Activated B cell treated with CpG ODN at 0.5 μM for 24 hours (primary cell): ENCODE measurements at regions not wholly inside any gene's neighbourhood (a gene's known extent, or its start where the extent isn't known, plus 50 kb on each side); places are given as distances from the start of the nearest gene placed in this dataset.

Experiments
- ATAC-seq: fragments of 200-7000 bp; cut with Tn5 transposase; one replicate; pipeline ENCODE4 v1.10.0; 2021; ENCODE audit warnings: low read depth, mild to moderate bottlenecking, moderate library complexity
- CTCF ChIA-PET: fragments of 350-600 bp; sonication (Branson Sonifier 250); formaldehyde crosslinking; loops from one replicate; lab custom pipeline; 2021; ENCODE audit warnings: antibody characterized with exemption; lab: Charles Lee
- POLR2A ChIA-PET: fragments of 350-600 bp; sonication (Branson Sonifier 250); formaldehyde crosslinking; loops from one replicate; lab custom pipeline; 2021; ENCODE audit warnings: antibody characterized with exemption; lab: Charles Lee
- DNase-seq: peaks from one replicate; pipeline ENCODE4 v3.0.0; 2022
- H3K27ac Mint-ChIP-seq: one replicate; pipeline ENCODE4 v1.8.0; 2020; ENCODE audit warnings: mixed read lengths
- H3K27me3 Mint-ChIP-seq: one replicate; pipeline ENCODE4 v1.8.0; 2021; ENCODE audit warnings: mixed read lengths
- H3K36me3 Mint-ChIP-seq: one replicate; pipeline ENCODE4 v1.8.0; 2021; ENCODE audit warnings: low read depth, mixed read lengths
- H3K4me1 Mint-ChIP-seq: one replicate; pipeline ENCODE4 v1.8.0; 2021; ENCODE audit warnings: mixed read lengths
- H3K4me3 Mint-ChIP-seq: one replicate; pipeline ENCODE4 v1.8.0; 2020; ENCODE audit warnings: mild to moderate bottlenecking, mixed read lengths
- H3K9me3 Mint-ChIP-seq: one replicate; pipeline ENCODE4 v1.8.0; 2020; ENCODE audit warnings: mixed read lengths
- intact Hi-C: fragments of 100-400 bp; cut with micrococcal nuclease; formaldehyde crosslinking; loops from one replicate; pipeline ENCODE4 v1.15.1; 2024
- TF ChIP-seq, protein P1 (sequence below): fragments of 200-600 bp; IDR thresholded peaks from one replicate; pipeline ENCODE4 v1.8.0; 2022; ENCODE audit warnings: antibody characterized with exemption, mild to moderate bottlenecking

DNA sequence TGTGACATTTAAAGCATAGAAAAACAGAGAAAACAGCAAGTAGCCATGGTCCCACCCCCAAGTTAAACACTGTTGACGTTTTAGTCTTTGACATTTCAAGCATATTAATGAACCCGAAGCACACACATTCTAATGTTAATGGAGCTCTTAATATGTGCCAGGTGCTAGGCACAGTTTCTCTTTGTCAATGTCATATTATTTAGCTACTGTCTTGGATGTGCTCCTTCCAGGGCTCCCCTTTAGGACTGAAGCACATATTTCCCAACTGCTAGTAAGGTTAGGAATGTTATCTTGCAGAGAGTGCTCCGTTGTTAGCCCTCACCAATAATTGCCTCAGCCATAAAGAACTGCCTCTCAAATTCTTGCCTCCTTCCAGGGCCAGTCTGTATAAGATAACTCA lies 716.6 kb upstream of the TENM4 start:
- POLR2A ChIA-PET: no interaction called here
- intact Hi-C loops: no loop called here
- ATAC-seq (no peak), DNase-seq (no peak)
- CTCF ChIA-PET: no interaction called here
- no peak overlapping the region for H3K27ac Mint-ChIP-seq
- H3K36me3 Mint-ChIP-seq: no peaks in the 10 kb centered on the region
- TF ChIP-seq, protein P1, sequence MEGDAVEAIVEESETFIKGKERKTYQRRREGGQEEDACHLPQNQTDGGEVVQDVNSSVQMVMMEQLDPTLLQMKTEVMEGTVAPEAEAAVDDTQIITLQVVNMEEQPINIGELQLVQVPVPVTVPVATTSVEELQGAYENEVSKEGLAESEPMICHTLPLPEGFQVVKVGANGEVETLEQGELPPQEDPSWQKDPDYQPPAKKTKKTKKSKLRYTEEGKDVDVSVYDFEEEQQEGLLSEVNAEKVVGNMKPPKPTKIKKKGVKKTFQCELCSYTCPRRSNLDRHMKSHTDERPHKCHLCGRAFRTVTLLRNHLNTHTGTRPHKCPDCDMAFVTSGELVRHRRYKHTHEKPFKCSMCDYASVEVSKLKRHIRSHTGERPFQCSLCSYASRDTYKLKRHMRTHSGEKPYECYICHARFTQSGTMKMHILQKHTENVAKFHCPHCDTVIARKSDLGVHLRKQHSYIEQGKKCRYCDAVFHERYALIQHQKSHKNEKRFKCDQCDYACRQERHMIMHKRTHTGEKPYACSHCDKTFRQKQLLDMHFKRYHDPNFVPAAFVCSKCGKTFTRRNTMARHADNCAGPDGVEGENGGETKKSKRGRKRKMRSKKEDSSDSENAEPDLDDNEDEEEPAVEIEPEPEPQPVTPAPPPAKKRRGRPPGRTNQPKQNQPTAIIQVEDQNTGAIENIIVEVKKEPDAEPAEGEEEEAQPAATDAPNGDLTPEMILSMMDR: no peak
- H3K4me3 Mint-ChIP-seq: no peak overlapping the region
- no peaks in the 10 kb centered on the region for H3K9me3 Mint-ChIP-seq
- no peaks in the 10 kb centered on the region for H3K27me3 Mint-ChIP-seq
- H3K4me1 Mint-ChIP-seq: no peaks in the 10 kb centered on the region

DNA sequence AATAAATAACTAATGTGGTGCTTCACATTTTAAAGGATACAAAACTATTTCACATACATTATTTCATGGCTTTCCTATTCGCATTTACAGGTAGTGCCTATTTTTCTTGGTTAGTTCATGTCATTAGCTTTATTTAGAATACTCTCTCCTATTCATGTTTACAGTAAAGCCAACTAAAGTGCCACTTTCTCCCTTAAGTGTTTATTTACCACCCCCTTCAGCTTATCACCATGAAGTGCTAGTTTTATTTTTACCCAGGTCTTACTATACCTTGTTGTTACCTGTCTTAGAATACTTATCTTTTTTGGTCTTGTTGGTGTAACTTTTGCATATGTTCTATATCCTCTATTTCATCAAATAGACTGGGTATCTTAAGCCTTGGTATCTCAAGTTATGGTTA lies 715.2 kb upstream of the TENM4 start:
- no peaks in the 10 kb centered on the region for H3K4me1 Mint-ChIP-seq
- POLR2A ChIA-PET: no interaction called here
- no peaks in the 10 kb centered on the region for H3K9me3 Mint-ChIP-seq
- no peak overlapping the region for H3K27ac Mint-ChIP-seq
- ATAC-seq: no peak
- H3K27me3 Mint-ChIP-seq: no peaks in the 10 kb centered on the region
- TF ChIP-seq, protein P1: no peak
- CTCF ChIA-PET: no interaction called here
- DNase-seq: no peak
- intact Hi-C loops: no loop called here
- no peak overlapping the region for H3K4me3 Mint-ChIP-seq
- H3K36me3 Mint-ChIP-seq: no peaks in the 10 kb centered on the region

DNA sequence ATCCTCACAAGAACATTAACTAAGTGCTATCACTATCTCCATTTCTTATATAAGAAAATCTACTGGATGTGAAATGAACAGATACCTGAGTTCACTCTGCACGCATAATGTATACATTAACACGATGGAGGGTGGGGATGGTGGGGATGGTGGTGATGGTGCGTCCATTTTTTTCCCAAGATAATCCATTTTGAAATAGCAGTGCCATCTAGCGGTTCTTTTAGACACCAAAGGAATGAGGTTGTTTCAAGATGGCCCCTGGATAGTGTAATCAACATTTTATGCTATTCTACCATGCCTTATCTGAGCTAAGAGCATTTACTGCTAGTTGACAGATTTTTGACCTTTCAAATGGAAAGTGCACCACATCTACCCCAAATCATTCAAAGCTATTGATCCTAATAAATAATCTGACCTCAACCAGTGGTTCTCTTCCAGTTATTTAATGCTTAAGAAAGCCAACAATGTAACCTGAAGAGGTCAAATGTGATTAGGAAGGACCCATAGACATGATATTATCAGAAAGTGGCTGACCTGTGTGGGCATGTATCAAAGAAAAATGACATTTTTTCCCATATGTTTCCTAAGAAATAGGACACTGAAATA lies 714.7 kb upstream of the TENM4 start:
- no peaks in the 10 kb centered on the region for H3K27me3 Mint-ChIP-seq
- no peaks in the 10 kb centered on the region for H3K9me3 Mint-ChIP-seq
- H3K4me3 Mint-ChIP-seq: no peak overlapping the region
- intact Hi-C loops: no loop called here
- no peaks in the 10 kb centered on the region for H3K36me3 Mint-ChIP-seq
- DNase-seq (no peak), ATAC-seq (no peak)
- H3K27ac Mint-ChIP-seq: no peak overlapping the region
- POLR2A ChIA-PET: no interaction called here
- CTCF ChIA-PET: no interaction called here
- H3K4me1 Mint-ChIP-seq: no peaks in the 10 kb centered on the region
- TF ChIP-seq, protein P1: no peak

DNA sequence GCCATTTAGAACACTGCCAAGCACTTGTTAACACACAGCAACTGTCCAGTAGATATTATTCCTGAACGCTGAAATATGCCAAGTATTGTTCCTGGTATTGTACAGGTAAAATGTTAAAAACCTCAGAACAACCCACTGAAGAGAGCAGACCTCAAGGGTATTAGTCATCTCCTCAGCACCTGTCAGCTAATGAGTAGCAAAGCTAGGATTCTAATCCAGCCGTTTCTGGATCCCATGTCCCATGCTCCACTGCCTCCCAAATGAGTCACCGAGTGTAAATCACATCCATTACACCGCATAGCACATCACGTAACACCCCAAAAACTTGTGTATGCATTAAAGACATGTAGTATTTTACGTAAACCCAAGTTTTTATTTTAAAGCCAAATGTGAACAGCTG lies 705.4 kb upstream of the TENM4 start:
- no peaks in the 10 kb centered on the region for H3K4me1 Mint-ChIP-seq
- H3K27me3 Mint-ChIP-seq: no peaks in the 10 kb centered on the region
- DNase-seq (no peak), ATAC-seq (no peak)
- H3K4me3 Mint-ChIP-seq: no peak overlapping the region
- CTCF ChIA-PET: no interaction called here
- POLR2A ChIA-PET: no interaction called here
- no peak overlapping the region for H3K27ac Mint-ChIP-seq
- TF ChIP-seq, protein P1: no peak
- intact Hi-C loops: no loop called here
- H3K36me3 Mint-ChIP-seq: no peaks in the 10 kb centered on the region
- no peaks in the 10 kb centered on the region for H3K9me3 Mint-ChIP-seq

DNA sequence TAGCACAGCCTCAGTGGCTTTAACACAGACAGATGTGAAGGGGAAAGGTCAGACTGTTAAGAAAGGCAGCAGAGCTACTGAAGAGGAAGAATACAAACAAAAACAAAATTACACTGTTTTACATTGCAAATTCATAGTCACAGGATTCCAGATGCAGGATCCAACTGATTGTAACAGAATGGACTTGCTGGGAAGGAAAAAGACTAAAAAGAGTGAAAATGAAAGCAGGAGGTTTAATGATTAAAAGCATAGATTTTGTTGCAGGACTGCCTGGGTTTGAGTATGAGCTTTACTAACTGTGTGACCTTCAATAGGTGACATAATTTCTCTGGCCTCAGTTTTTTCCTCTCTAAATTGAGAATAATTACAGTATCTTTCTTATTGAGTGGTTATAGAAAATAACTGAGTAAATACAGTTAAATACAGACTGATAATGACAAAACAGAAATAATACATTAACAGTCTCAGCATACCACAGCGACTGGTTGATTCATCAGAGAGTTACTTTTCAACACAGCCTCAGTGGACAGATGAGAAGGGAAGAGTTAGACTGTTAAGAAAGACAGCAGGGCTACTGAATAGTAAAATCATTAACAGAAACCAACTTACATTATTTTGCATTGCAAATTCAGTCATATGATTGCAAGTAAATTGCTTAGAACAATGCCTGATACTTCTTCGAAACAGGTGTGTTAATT lies 704.2 kb upstream of the TENM4 start:
- Mint-ChIP-seq H3K4me1 (no peaks in the 10 kb centered on the region), H3K27ac (no peak overlapping the region), H3K4me3 (no peak overlapping the region), H3K36me3 (no peaks in the 10 kb centered on the region), H3K9me3 (no peaks in the 10 kb centered on the region), H3K27me3 (no peaks in the 10 kb centered on the region)
- POLR2A ChIA-PET: no interaction called here
- ATAC-seq (no peak), DNase-seq (no peak)
- TF ChIP-seq, protein P1: no peak
- CTCF ChIA-PET: no interaction called here
- intact Hi-C loops: no loop called here
